Choroid plexus epithelial cell (primary cell): ENCODE measurements at regions not wholly inside any gene's neighbourhood (a gene's known extent, or its start where the extent isn't known, plus 50 kb on each side); places are given as distances from the start of the nearest gene placed in this dataset.
A peak's percentile ranks its signal among the peaks of the same experiment; 100 is the strongest.
"Not testable (repeated sequence)": the region's sequence is repeated elsewhere in the genome, so short reads cannot be mapped to it uniquely, and the experiment has no call there.

Experiments used
- DNase-seq: peaks from one replicate; pipeline ENCODE4 v3.0.0-alpha.2; 2010; ENCODE audit warnings: low read depth
- H3K4me3 ChIP-seq: 2 replicates; pipeline ENCODE4 v1.5.1; 2011; ENCODE audit warnings: low read depth, mild to moderate bottlenecking, control low read depth, low read length, moderate library complexity
- TF ChIP-seq, protein P1 (sequence below): conservative IDR thresholded peaks from 2 replicates; pipeline ENCODE4 v1.5.1; 2011; ENCODE audit warnings: low read depth, mild to moderate bottlenecking, control low read depth, inconsistent platforms, low read length, moderate library complexity

DNA sequence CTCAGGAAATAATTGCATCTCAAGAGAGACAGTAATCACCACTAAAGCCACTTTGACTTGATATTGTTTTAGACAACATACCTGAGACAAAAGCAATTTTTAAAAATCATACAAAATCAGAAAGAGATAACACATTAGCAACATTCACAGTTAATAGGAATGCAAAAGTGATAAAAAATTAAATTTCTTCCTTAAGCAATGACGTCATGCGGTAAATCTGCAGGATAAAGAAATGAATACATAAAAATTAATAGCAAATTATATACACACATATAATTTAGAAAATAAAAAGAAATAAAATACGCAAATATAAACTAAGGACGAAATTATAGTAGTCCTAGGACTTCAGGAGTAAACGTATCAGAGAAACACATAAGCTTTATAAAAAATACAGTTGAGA is 866.5 kb upstream of the PRKX start:
- TF ChIP-seq, protein P1, sequence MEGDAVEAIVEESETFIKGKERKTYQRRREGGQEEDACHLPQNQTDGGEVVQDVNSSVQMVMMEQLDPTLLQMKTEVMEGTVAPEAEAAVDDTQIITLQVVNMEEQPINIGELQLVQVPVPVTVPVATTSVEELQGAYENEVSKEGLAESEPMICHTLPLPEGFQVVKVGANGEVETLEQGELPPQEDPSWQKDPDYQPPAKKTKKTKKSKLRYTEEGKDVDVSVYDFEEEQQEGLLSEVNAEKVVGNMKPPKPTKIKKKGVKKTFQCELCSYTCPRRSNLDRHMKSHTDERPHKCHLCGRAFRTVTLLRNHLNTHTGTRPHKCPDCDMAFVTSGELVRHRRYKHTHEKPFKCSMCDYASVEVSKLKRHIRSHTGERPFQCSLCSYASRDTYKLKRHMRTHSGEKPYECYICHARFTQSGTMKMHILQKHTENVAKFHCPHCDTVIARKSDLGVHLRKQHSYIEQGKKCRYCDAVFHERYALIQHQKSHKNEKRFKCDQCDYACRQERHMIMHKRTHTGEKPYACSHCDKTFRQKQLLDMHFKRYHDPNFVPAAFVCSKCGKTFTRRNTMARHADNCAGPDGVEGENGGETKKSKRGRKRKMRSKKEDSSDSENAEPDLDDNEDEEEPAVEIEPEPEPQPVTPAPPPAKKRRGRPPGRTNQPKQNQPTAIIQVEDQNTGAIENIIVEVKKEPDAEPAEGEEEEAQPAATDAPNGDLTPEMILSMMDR: no peak
- DNase-seq: no peak
- no peak overlapping the region for H3K4me3 ChIP-seq

DNA sequence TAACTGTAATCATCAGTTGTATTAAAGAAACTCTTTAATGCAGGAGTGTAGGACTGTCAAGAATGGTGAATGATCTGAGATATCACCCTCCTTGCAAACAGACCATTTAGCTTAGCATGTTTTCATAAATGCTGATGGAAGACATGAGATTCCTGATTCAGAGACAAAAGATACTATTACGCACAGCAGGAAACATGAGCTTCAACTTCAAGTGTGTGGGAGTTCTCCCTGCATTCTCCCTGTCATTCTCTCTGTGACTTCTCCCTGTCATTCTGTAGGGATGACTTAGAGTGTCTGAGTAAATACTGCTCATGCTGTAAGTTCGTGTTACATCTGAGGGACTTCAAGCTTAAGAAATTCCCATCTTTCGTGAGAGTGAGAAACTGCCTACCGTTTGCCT is 866.0 kb upstream of the PRKX start:
- H3K4me3 ChIP-seq: no peak overlapping the region
- TF ChIP-seq, protein P1: no peak
- DNase-seq: no peak

DNA sequence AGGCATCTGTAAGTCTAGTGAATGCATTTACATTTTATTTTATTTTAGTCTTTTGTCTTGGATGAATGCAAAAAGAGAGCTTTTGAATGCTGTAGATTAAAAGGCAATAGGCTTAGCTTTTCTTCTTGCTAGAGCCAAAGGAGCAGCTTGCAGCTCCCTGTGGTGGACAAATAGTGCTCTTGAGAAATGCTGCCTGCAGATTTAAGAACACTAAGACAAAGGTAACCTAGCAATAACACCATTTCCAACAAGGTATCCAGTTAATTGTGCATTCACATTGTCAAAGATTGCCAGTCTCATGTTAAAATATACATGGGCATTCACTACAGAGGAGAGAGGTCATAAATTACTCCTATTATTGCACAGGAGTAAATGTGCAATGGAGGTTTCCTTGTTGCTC is 859.2 kb upstream of the PRKX start:
- H3K4me3 ChIP-seq: no peak overlapping the region
- DNase-seq: no peak
- TF ChIP-seq, protein P1: no peak

DNA sequence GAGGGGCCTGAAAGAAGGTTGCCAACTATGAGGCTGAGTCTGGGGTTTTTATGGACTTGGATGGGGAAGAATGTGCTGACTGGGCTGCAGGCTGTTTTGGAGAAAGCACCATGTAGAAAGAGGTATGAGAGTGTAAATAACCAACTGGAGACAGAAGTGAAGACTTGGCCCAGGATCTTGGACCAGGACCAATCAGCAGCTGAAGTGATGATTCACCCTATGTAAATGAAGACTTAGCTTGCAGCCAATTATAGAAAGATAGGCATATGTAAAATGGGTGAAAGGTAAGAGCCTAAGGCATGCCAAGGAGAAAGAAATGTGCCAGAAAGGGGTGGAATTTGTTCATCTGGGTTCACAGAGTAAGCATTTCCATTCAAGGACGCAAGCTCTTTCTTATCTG is 856.7 kb upstream of the PRKX start:
- no peak overlapping the region for H3K4me3 ChIP-seq
- DNase-seq: no peak
- TF ChIP-seq, protein P1: no peak

DNA sequence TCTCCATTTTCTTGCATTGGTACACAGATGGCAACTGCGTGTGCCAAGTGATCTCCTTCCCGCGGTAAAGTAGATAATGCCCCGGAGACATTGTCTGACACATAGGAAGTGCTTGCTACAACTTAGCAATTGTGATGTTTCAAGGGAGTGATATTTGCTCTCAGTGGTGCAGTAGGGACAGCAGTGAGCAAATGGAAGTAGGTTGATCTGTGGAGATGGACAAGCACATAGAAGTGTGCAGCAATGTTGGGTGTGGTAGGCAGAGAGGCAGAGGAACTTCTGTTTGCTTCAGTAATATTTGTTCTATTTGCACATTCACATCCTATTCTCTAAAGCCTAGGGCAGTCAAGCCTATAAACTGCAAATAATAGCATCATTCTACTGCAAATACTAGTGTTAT is 846.7 kb upstream of the PRKX start:
- TF ChIP-seq, protein P1: no peak
- H3K4me3 ChIP-seq: no peak overlapping the region
- no peak for DNase-seq

DNA sequence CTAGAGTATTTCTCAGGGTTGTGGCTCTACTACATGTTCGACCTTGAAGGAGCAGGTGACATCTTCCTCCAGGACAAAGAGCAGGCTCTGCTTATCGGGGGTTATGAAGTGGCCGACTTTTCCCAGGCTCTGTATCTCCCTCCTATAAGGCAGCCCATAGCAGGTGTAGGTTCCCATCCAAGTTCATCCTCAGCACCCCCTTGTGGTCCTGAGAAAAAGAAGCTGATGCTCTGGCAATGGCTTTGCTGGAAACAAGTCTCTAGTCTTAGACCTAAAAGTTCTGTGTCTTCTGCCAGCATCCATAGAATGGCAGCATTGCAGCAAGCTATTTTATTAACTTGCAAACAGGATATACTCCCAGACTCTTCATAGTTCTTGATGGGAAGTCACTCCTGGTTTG is 836.6 kb upstream of the PRKX start:
- no peak overlapping the region for H3K4me3 ChIP-seq
- TF ChIP-seq, protein P1: no peak
- no peak for DNase-seq

DNA sequence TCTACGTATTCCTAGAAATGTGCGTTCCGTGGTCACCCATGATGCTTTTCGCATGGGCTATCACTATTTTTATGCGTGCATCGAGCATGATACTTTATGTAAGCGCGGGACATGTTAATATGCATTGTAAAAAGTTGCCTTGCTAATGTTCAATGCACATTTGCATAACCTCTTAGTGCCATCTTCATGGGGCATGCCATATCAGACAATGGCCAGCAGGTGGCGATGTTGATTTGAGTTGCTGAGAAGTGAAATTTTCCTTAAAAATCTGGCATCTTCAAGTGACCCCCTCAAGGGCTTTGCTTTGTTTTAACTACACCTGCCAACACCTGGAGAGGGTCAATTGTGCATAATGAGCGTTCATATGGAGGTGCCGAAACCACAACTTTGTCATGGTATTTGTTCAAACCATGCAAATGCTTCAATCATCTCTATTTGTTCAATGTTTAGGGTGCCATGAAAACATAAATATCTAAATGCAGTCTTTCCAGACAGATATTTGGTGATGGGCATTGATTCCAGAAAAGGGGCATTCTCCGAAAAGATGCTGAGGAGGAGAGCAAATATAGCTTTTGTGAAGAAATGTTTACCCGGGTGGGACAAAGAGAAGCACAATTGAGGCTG is 833.9 kb upstream of the PRKX start:
- no peak overlapping the region for H3K4me3 ChIP-seq
- TF ChIP-seq, protein P1: peak; percentile 69
- peak; percentile 43 for DNase-seq

DNA sequence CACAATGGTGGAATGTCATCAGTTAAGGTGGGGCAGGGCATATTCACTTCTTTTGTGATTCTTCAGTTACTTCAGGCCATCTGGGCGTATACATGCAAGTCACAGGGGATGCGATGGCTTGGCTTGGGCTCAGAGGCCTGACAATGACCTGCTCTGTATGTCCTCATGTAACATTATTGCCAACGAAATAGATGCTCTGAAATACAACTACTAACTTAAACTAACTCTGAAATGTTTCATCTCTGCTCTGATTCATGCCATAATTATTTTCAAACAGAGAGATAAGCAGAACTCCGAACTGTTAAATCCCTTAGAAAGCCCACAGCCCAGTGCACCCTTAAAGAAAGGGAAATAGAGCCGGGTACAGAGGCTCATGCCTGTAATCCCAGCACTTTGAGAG is 832.7 kb upstream of the PRKX start:
- not testable (repeated sequence) for H3K4me3 ChIP-seq, DNase-seq
